ENCODE measurements at regions not wholly inside any gene's neighbourhood (a gene's known extent, or its start where the extent isn't known, plus 50 kb on each side); places are given as distances from the start of the nearest gene placed in this dataset.

DNA sequence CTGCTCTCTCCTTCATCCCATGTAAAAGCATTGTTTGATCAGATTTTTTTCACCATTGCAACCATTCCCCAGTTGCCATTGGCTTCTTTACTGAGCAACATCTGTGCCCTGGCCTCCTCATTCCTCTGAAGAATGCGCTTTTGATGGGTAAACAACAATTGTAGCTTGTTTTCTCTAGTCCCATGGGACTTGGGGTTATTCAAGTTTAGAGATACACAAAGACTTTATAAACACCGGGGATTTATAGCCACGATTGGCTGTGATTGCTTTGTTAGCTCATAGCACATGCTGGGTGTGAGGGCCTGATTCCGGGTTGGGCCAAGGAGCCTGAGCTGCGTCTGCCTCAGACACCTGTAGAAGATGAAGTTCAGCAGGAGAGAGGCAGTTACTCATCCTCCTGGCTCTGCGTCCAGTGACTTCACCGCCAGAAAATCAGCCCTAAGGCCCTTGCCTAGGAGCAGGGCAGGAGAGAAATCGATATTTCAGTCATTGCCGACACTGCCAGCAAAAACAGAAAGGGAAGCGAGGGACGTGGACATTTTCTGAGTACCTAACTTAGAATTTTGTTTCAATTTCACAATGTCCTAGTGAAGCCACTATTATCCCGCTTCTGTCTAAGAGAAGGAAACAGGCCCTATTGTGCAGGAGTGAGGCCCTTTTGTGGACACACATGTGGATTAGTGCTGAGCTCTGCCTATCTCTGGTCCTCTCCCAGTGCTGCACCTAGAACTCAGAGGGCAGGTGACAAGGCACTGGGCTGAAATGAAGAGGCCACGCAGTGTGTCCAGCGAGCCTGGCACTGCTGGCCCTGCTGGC is 159.8 kb upstream of the USP24 start:
- H2BK12ac ChIP-seq (ENCODE audit: low read depth, low read length), result no peak overlapping the region
- H3K56ac ChIP-seq (replicated peaks; ENCODE audit: insufficient read length, low read depth, low read length), result no peak overlapping the region
- no peaks in the 10 kb centered on the region for H4K20me1 ChIP-seq (replicated peaks in 1 of 2; ENCODE audit: control insufficient read depth in 1 of 2, insufficient read depth in 2 of 2, low read length in 2 of 2)
- H3K23ac ChIP-seq (ENCODE audit: insufficient read length), result no peak overlapping the region
- H3K4me1 ChIP-seq (replicated peaks in 1 of 4; ENCODE audit: control insufficient read depth in 3 of 4, insufficient read depth in 4 of 4, low read length in 3 of 4), result no peaks in the 10 kb centered on the region
- WGBS, 2 experiments (ENCODE audit: extremely low coverage in 1 of 2, insufficient coverage in 1 of 2, insufficient read length in 1 of 2, insufficient replicate concordance in 2 of 2, low coverage in 1 of 2, low lambda C conversion rate in 2 of 2, missing lambda C conversion rate in 1 of 2), result 93% methylated on average over 14 of the region's 14 CpGs; no CpG with 5 or more reads in 1 of the 2 experiments
- H2AK5ac ChIP-seq (ENCODE audit: low read depth, low read length), result no peak overlapping the region
- POLR2A ChIA-PET (ENCODE audit: partially characterized antibody), result no interaction called here
- H3K79me1 ChIP-seq (ENCODE audit: low read depth, low read length), result no peaks in the 10 kb centered on the region
- no peak overlapping the region for H3K4me2 ChIP-seq (ENCODE audit: insufficient read depth in 1 of 2, low read depth in 2 of 2, low read length in 2 of 2)
- no peaks in the 10 kb centered on the region for H3K36me3 ChIP-seq (ENCODE audit: control insufficient read depth in 2 of 4, insufficient read depth in 4 of 4, low read length in 3 of 4)
- H3K4me3 ChIP-seq (ENCODE audit: extremely low read depth in 1 of 4, insufficient read depth in 2 of 4, low read depth in 3 of 4, low read length in 4 of 4), result no peak overlapping the region
- no peak overlapping the region for H2BK15ac ChIP-seq (ENCODE audit: low read length)
- DNase-seq (ENCODE audit: low read depth in 1 of 2, low spot score in 2 of 2) (no peak), FAIRE-seq (no peak)
- H3K27ac ChIP-seq (ENCODE audit: low read depth, low read length), result no peak overlapping the region
- H3K4ac ChIP-seq (replicated peaks; ENCODE audit: insufficient read length, low read depth, low read length), result no peak overlapping the region
- no peak overlapping the region for H3K9ac ChIP-seq (replicated peaks in 1 of 4; ENCODE audit: extremely low read depth in 1 of 4, low read depth in 3 of 4, low read length in 3 of 4)
- H3K27me3 ChIP-seq (replicated peaks in 1 of 4; ENCODE audit: control insufficient read depth in 3 of 4, extremely low read depth in 1 of 4, insufficient read depth in 3 of 4, low read length in 3 of 4), result no peaks in the 10 kb centered on the region; a peak in 1 of 7 replicates
- no peak overlapping the region for H2BK5ac ChIP-seq (ENCODE audit: low read depth, low read length)
- CTCF ChIA-PET (ENCODE audit: partially characterized antibody), result interaction anchor here (0.6 to 4.4 kb wide), 60 partner anchors 10 to 1210 kb away, joined by 3 to 50 read pairs (median 4); no protein-coding TSS in a partner anchor
- H2AFZ ChIP-seq (ENCODE audit: low read length), result no peak overlapping the region
- no peak overlapping the region for H2BK120ac ChIP-seq (replicated peaks; ENCODE audit: low read depth, low read length)
- H3K79me2 ChIP-seq (ENCODE audit: control insufficient read depth in 1 of 2, insufficient read depth in 2 of 2, low read length in 2 of 2), result no peaks in the 10 kb centered on the region
- H4K8ac ChIP-seq (ENCODE audit: extremely low read depth, insufficient read depth, low read length), result no peak overlapping the region
- H2BK20ac ChIP-seq (ENCODE audit: low read length), result no peak overlapping the region
- no peak overlapping the region for H3K14ac ChIP-seq (ENCODE audit: insufficient read length)
- H3K9me3 ChIP-seq (ENCODE audit: insufficient read depth in 2 of 2, low read depth in 1 of 2, low read length in 1 of 2), result no peaks in the 10 kb centered on the region
- H4K91ac ChIP-seq (replicated peaks; ENCODE audit: insufficient read length, low read length), result no peak overlapping the region
- H3K18ac ChIP-seq (ENCODE audit: extremely low read depth, low read length), result no peak overlapping the region
- TF ChIP-seq SP4 (IDR thresholded peaks at IDR 0.05; ENCODE audit: low read length), result no peak
- H4K5ac ChIP-seq (ENCODE audit: insufficient read length, low read depth, low read length), result no peak overlapping the region
- no peaks in the 10 kb centered on the region for H3K23me2 ChIP-seq (ENCODE audit: low read depth, low read length)
